Dendritic cell treated with granulocyte-macrophage colony-stimulating factor and Interleukin-4, amounts not matched to agents 40 ng/mL and 50 ng/mL, for 4 days (primary cell): ENCODE measurements at regions not wholly inside any gene's neighbourhood (a gene's known extent, or its start where the extent isn't known, plus 50 kb on each side); places are given as distances from the start of the nearest gene placed in this dataset.

Source experiments
- H3K27ac Mint-ChIP-seq: one replicate; pipeline ENCODE4 v1.8.0; 2022; ENCODE audit warnings: mild to moderate bottlenecking, mixed read lengths
- H3K27me3 Mint-ChIP-seq: one replicate; pipeline ENCODE4 v1.8.0; 2022; ENCODE audit warnings: mild to moderate bottlenecking, mixed read lengths
- H3K36me3 Mint-ChIP-seq: one replicate; pipeline ENCODE4 v1.8.0; 2022; ENCODE audit warnings: low read depth, mixed read lengths
- H3K4me1 Mint-ChIP-seq: one replicate; pipeline ENCODE4 v1.8.0; 2022; ENCODE audit warnings: low read depth, mixed read lengths
- H3K4me3 Mint-ChIP-seq: one replicate; pipeline ENCODE4 v1.8.0; 2022; ENCODE audit warnings: mild to moderate bottlenecking, moderate library complexity, mixed read lengths
- H3K9me3 Mint-ChIP-seq: one replicate; pipeline ENCODE4 v1.8.0; 2022; ENCODE audit warnings: mixed read lengths
- intact Hi-C: fragments of 100-400 bp; cut with micrococcal nuclease; formaldehyde crosslinking; loops from one replicate; pipeline ENCODE4 v1.15.0; 2022

DNA sequence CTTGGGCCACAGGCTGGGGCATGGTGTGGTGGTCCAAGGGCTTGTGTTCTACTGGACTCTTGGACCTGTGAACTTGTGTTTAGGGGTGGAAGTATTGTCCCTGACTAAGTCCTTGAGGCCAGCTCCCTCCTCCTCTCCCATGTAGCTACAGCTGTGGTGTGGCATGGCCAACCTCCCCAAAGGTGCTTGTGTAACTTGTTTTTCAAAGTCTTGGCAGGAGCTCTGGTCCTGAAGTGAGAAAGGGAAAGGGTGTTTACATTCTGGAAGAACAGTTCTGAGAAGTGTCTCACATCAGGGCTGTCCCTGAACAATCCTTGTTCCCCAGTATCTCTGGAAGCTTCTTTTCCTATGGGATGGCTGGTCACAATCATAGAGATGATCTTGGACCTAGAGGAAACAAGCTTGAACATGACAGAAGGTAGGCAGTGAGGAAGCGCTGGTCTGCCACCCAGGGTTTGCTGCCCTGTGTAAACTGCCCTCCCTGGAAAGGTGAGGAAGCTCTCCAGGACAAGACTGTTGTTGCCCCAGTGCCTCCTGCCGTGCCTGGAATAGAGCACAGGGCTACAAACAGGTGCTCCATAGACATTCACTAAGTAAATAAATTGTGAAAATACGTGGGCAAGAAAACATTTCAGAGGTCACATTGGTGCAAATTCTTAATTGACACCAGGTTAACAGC lies 64.6 kb upstream of the KLF9 start:
- Mint-ChIP-seq H3K27ac (no peak overlapping the region), H3K4me1 (peaks cover 15% of the 10 kb centered on the region), H3K4me3 (no peak overlapping the region), H3K27me3 (no peaks in the 10 kb centered on the region), H3K9me3 (no peaks in the 10 kb centered on the region), H3K36me3 (no peaks in the 10 kb centered on the region)
- intact Hi-C loops: no loop called here

DNA sequence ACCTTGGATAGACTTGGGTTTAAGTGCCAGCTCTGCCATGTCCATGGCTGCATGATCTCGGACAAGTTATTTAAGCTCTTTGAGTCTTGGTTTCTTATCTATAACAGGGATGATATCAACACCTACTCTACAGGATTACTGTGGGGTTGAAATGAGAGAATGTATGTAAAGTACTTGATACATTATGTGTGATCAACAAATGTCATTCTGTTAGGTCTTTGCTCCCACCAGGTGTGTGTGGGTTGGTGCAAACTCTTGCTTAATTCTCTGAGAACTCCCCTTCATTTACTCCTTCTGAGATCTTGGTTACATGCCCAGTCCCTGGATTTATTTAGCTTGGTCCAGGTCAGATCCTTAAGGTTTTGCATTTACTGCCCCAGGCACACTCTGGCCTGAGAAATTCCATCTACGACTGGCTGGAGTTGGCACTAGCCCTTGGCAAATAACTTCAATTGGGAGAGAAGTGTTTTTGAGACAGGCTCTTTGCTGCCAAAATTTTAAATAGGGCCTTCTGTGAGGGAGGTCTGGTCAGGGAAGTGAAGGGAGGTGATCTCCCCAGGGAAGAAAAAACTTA lies 63.5 kb upstream of the KLF9 start:
- intact Hi-C loops: no loop called here
- Mint-ChIP-seq H3K4me3 (no peak overlapping the region), H3K4me1 (peaks cover 9% of the 10 kb centered on the region), H3K27me3 (no peaks in the 10 kb centered on the region), H3K9me3 (no peaks in the 10 kb centered on the region), H3K36me3 (no peaks in the 10 kb centered on the region), H3K27ac (no peak overlapping the region)

DNA sequence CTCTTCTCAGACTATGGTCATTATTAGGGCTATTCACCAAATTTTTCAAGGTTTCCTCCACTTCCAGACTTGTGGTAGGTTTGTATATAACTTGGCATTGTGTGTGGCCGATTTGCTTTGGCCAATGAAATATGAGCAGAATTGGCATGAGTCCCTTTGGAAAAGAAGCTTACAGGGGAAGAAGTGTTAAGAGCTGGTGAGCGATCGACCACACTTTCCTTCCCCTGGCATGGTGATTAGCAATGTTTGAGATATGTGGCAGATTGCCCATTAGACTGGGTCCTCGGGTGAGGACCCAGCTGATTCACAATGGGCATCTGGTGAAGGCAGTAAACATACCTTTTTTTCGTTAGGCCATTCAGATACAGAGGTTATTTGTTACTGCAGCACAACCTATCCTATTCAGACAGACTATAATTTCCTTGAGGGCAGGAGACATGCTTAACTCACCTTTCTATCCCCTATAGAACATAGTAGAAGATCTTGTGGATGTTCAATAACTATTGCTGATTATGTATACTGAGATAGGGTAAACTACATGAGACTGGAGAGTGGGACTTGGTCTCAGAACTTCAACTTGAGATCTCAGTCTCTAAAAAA lies 62.8 kb upstream of the KLF9 start:
- peaks cover 9% of the 10 kb centered on the region for H3K4me1 Mint-ChIP-seq

DNA sequence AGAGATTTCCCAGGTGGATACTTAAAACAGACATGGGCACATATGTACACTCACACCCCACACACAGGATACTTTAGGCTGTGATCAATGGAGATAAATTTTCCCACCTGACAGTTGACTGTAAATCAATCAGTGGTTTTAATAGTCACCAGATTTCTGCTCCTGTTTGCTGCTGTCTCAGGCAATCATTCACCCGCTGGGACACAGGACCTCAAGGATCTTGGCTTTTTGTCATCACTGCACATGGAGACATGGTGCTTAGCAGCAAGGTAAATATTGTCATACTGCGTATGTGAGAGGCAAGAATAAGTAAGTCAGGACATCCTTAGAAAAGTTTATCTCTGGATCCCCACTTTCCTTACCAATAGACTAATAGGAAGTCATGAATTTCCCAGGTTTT lies 60.8 kb upstream of the KLF9 start:
- H3K27ac Mint-ChIP-seq: no peak overlapping the region
- H3K9me3 Mint-ChIP-seq: no peaks in the 10 kb centered on the region
- intact Hi-C loops: no loop called here
- H3K27me3 Mint-ChIP-seq: no peaks in the 10 kb centered on the region
- H3K36me3 Mint-ChIP-seq: no peaks in the 10 kb centered on the region
- H3K4me1 Mint-ChIP-seq: peaks cover 18% of the 10 kb centered on the region
- no peak overlapping the region for H3K4me3 Mint-ChIP-seq

More for the DNA sequence above, 62.8 kb upstream of the KLF9 start:
- intact Hi-C loops: no loop called here
- Mint-ChIP-seq H3K4me3 (no peak overlapping the region), H3K27ac (no peak overlapping the region), H3K36me3 (no peaks in the 10 kb centered on the region), H3K9me3 (no peaks in the 10 kb centered on the region), H3K27me3 (no peaks in the 10 kb centered on the region)

DNA sequence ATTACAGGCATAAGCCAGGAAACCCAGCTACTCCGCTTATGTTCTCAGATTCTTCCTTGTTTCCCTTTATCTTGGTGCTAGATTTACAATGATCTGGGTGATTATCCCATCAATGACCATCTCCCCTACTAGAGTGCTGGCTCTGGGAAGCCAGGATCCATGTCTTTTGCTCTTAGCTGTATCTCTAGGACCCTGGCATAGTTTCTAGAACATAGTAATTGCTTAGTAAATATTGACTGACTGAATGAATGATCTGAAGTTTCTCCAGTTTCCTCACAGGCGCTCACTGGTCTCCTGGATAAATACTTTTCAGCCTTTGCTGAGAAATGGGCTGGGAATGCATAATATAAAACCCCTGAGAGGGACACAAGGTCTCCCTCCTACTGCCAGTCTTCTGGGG lies 60.0 kb upstream of the KLF9 start:
- Mint-ChIP-seq H3K36me3 (no peaks in the 10 kb centered on the region), H3K9me3 (no peaks in the 10 kb centered on the region), H3K4me3 (no peak overlapping the region), H3K27me3 (no peaks in the 10 kb centered on the region), H3K27ac (no peak overlapping the region), H3K4me1 (peaks cover 13% of the 10 kb centered on the region)
- intact Hi-C loops: no loop called here

DNA sequence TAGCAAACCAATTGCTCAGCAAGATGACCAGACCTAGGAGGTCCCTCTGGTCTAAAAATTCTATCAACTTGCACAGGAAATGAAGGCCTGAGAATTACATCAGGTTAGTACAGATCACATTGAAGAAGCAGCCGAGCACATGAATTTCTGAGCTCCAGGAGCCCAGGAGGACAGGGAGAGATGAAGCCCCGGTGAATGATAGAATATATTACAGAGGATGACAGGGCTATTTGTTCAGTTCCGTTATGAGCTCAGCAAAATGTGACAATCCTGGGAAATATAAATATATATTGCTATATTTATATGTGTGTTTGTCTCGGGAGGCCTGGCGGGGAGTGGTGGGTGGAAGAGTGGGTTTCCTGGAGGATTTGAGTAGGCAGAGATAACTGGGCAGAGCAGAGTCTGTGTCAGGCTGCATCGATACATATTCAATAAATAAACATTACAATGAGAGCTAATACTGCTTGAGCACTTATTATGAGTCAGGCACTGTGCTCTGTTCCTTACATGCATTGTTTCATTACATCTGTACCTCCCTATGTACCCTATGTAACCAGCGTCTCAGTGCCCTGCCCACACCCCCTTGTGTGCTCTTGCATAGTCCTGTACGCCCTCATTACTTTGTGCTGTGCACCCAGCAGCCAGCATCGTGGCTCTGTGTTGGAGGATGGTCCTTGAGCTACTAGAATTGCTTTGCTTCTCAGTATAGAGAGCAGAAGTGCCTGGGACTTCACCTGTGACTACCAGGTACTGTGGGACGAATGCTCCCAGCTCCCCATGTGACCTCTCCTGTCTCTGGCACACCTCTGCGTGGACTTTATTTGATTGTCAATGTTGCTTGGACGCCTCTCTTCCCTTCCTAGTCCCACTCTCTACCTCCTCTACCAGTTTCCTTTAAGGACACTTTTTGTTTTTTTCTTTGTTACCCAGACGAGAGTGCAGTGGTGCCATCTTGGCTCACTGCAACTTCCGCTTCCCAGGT lies 58.1 kb upstream of the KLF9 start:
- Mint-ChIP-seq H3K9me3 (no peaks in the 10 kb centered on the region), H3K27ac (no peak overlapping the region), H3K4me1 (peaks cover 30% of the 10 kb centered on the region), H3K36me3 (no peaks in the 10 kb centered on the region), H3K27me3 (no peaks in the 10 kb centered on the region), H3K4me3 (no peak overlapping the region)
- intact Hi-C loops: no loop called here

DNA sequence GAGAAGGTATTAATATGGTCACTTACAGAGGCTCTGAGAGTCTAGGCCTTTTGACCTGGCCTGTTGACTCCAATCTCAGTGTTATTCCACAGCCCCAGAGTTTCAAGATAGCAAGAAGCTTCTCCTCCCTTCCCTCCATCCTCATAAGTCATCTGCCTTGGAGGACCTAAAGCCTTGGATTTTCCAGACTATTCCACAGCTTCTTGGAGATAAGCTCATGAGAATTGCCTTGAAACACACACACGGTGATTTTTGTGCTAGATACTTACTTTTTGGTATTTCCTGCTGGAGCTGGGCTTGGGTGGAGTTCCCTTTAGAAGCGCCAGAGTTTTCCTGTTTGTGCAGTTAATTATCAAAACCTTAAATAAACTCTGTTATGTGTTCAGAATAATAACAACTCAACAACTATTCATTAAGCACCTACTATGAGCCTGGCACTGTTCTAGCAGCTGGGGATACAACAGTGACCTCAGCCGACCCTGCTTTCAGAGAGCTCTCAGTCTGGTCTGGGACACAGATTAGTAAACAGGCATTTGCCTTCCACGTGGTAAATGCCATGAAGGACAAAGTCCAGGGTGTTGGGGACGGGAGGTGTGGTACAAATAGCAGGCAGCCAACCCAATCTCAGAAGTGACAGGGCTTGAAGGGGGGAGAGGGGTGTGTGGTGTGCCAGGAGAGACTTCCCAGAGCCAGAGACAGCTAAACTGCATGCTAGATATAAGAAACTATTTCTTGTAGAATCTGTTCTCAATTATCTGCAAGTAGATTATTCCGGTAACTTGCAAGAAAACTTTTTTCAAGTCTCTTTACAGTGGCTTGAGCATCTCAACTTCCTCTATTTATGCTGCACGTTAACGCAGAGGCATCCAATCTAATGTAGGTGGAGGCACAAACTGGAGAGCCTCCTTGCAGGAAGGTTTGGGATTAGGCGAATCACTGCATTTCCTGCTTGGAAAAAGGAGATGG lies 55.9 kb upstream of the KLF9 start:
- Mint-ChIP-seq H3K4me3 (no peak overlapping the region), H3K36me3 (no peaks in the 10 kb centered on the region), H3K4me1 (peaks cover 53% of the 10 kb centered on the region), H3K27ac (no peak overlapping the region), H3K27me3 (no peaks in the 10 kb centered on the region), H3K9me3 (no peaks in the 10 kb centered on the region)
- intact Hi-C loops: no loop called here

DNA sequence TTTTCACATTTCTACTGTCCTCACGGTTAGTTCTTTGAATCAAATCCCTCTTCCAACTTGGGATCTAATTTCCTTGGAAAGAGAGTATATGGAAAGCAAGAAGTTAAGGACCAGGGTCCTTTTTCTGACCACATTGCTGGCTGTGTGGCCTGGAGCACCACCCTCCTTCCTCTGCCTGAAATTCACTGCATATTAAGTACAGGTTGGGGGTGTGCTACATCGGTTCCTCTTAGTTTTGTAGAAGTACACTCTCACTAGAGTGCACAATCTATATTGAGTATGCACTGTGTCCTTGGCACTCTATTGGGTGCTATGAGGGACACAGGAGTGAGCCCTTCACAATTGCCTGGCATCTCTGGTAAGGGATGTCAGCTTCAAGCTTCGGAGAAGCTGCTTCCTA lies 53.8 kb upstream of the KLF9 start:
- Mint-ChIP-seq H3K9me3 (no peaks in the 10 kb centered on the region), H3K27me3 (no peaks in the 10 kb centered on the region), H3K27ac (peak overlapping the region; percentile 82), H3K36me3 (no peaks in the 10 kb centered on the region), H3K4me1 (peaks cover 54% of the 10 kb centered on the region), H3K4me3 (no peak overlapping the region)
- intact Hi-C loops: loop anchor here (10.0 kb wide), 1 partner anchor 53 kb away; the partner anchor contains the start of gene KLF9

DNA sequence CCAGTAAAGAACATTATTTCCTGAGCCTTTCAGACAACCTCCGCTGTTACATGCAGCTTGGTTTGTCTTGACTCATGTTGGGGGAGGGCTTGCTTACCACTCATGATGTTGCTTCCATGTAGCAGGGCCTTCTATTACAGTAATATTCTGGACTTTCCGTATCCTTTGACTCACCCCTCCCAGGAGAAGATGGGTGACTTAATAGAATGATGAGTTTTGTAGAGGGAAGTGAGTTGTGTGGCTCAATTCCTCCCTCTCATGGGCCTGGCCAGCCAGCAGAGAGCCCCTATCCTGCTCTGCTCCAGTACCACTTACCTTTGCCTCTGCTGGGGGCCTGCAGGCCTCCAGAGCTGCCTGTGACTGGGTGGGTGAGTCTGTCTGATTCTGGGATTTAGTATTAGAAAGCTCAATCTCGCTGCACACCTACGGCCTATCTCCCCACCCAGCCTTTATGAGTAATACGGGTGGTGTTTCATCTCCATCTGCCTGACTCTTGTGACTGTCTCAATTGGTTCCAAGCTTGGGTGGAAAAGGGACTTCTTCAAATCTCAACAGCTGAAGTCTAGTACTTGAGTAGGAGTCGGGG lies 52.6 kb upstream of the KLF9 start:
- peaks cover 60% of the 10 kb centered on the region for H3K4me1 Mint-ChIP-seq
- no peaks in the 10 kb centered on the region for H3K9me3 Mint-ChIP-seq
- H3K4me3 Mint-ChIP-seq: no peak overlapping the region
- no peaks in the 10 kb centered on the region for H3K27me3 Mint-ChIP-seq
- H3K36me3 Mint-ChIP-seq: no peaks in the 10 kb centered on the region
- intact Hi-C loops: loop anchor here (10.0 kb wide), 1 partner anchor 52 kb away; the partner anchor contains the start of gene KLF9
- peak overlapping the region; percentile 82 for H3K27ac Mint-ChIP-seq

DNA sequence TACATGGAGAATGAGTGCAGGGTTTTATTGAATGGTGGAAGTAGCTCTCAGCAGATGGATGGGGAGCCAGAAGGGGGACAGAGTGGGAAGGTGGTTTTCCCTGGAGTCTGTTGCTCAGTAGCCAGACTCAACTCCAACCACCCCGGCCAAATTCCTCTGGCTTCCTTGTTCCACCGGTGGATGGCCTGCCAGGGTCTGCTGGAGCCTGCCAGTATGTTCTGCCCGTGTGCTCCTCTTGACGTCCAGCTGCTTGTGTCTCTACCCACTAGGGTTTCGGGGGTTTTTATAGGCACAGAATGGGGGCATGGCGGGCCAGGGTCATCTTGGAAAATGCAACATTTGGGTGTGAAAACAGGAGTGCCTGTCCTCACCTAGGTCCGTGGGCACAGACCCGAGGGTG lies 51.4 kb upstream of the KLF9 start:
- Mint-ChIP-seq H3K27me3 (no peaks in the 10 kb centered on the region), H3K27ac (peak overlapping the region; percentile 82), H3K36me3 (no peaks in the 10 kb centered on the region), H3K4me1 (peaks cover 54% of the 10 kb centered on the region), H3K9me3 (no peaks in the 10 kb centered on the region), H3K4me3 (no peak overlapping the region)
- intact Hi-C loops: loop anchor here (10.0 kb wide), 1 partner anchor 51 kb away; the partner anchor contains the start of gene KLF9

DNA sequence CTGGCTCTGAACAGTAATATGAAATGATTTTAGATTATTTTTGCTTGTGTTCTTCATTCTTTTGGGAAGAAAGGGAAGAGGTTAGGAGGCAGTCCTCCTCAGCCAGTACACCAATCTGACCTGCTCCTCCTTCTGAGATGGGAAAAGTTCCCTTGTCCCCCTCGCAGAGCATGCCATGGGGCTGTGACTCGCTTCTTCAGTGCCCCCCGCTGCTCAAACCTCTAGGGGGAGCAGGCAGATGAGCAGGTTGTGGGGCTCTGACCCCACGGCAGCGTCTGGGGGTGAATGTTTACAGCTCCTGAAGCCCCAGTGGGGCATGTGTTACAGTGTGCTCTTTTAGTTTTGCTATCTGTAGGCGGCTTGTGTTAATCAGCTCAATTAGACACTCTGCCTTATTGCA lies 50.9 kb upstream of the KLF9 start:
- H3K4me1 Mint-ChIP-seq: peaks cover 49% of the 10 kb centered on the region
- H3K27me3 Mint-ChIP-seq: no peaks in the 10 kb centered on the region
- no peaks in the 10 kb centered on the region for H3K9me3 Mint-ChIP-seq
- H3K4me3 Mint-ChIP-seq: no peak overlapping the region
- H3K36me3 Mint-ChIP-seq: no peaks in the 10 kb centered on the region
- no peak overlapping the region for H3K27ac Mint-ChIP-seq
- intact Hi-C loops: loop anchor here (10.0 kb wide), 1 partner anchor 51 kb away; the partner anchor contains the start of gene KLF9
